HEK293 (cell line): ENCODE measurements at regions not wholly inside any gene's neighbourhood (a gene's known extent, or its start where the extent isn't known, plus 50 kb on each side); places are given as distances from the start of the nearest gene placed in this dataset.

Experiments used
- CTCF ChIA-PET: fragments of 350-600 bp; formaldehyde crosslinking; extraction: SDS; loops from one replicate; lab custom pipeline; 2021; ENCODE audit warnings: antibody characterized with exemption; lab: Yijun Ruan, JAX
- POLR2A ChIA-PET: fragments of 300-600 bp; formaldehyde crosslinking; extraction: SDS; loops from one replicate; lab custom pipeline; 2020; ENCODE audit warnings: antibody characterized with exemption, inconsistent platforms; lab: Yijun Ruan, JAX
- H3K27ac ChIP-seq: fragments of 200-500 bp; sonication (Bioruptor generic); 2 replicates; pipeline ENCODE4 v1.5.1; 2014; ENCODE audit warnings: low read depth, low read length, control low read depth, inconsistent platforms; ENCODE audit errors: extremely low read depth
- H3K36me3 ChIP-seq, 2 experiments: fragments of 200-500 bp in 1 of 2; sonication (Bioruptor generic) in 1 of 2; 1 replicate in 1 of 2; 2 replicates in 1 of 2; pipeline ENCODE4 v1.5.1; 2014 to 2017; ENCODE audit warnings: inconsistent platforms in 2 of 2, low read length in 2 of 2; ENCODE audit not compliant: control insufficient read depth in 2 of 2, insufficient read depth in 1 of 2
- H3K4me1 ChIP-seq: fragments of 200-500 bp; sonication (Bioruptor generic); 2 replicates; pipeline ENCODE4 v1.5.1; 2014; ENCODE audit warnings: mild to moderate bottlenecking, low read length, inconsistent platforms; ENCODE audit not compliant: control insufficient read depth, insufficient read depth
- H3K4me3 ChIP-seq: 2 replicates; pipeline ENCODE4 v1.5.1; 2011; ENCODE audit warnings: low read depth, mild to moderate bottlenecking, control low read depth, low read length, moderate library complexity
- H3K9me3 ChIP-seq: fragments of 200-500 bp; sonication (Bioruptor generic); 2 replicates; pipeline ENCODE4 v1.5.1; 2014; ENCODE audit warnings: low read depth, low read length, inconsistent platforms; ENCODE audit not compliant: control insufficient read depth, insufficient read depth
- BCL11A ChIP-seq: fragments of 450-650 bp; formaldehyde crosslinking; IDR thresholded peaks from 2 replicates; pipeline ENCODE4 v1.5.1; 2016; ENCODE audit warnings: low read depth, missing biosample characterization, missing genetic modification characterization
- GFI1B ChIP-seq: fragments of 450-650 bp; formaldehyde crosslinking; IDR thresholded peaks from 2 replicates; pipeline ENCODE4 v1.5.1; 2016; ENCODE audit warnings: missing biosample characterization, missing genetic modification characterization
- GLI2 ChIP-seq: fragments of 450-650 bp; formaldehyde crosslinking; IDR thresholded peaks from 2 replicates; pipeline ENCODE4; 2017; ENCODE audit warnings: missing biosample characterization, missing genetic modification characterization, low read depth, borderline replicate concordance
- KLF9 ChIP-seq: fragments of 450-650 bp; formaldehyde crosslinking; IDR thresholded peaks from 2 replicates; pipeline ENCODE4 v1.5.1; 2016; ENCODE audit warnings: missing biosample characterization, missing genetic modification characterization, low read depth
- MZF1 ChIP-seq: fragments of 450-650 bp; formaldehyde crosslinking; IDR thresholded peaks from 2 replicates; pipeline ENCODE4 v1.5.1; 2017; ENCODE audit warnings: missing biosample characterization, missing genetic modification characterization, borderline replicate concordance
- PRDM1 ChIP-seq: fragments of 450-650 bp; formaldehyde crosslinking; IDR thresholded peaks from 2 replicates; pipeline ENCODE4; 2016; ENCODE audit warnings: missing biosample characterization, missing genetic modification characterization
- SALL2 ChIP-seq: fragments of 450-650 bp; formaldehyde crosslinking; IDR thresholded peaks from 2 replicates; pipeline ENCODE4 v1.5.0; 2017; ENCODE audit warnings: missing biosample characterization, mild to moderate bottlenecking, missing genetic modification characterization, borderline replicate concordance
- SP2 ChIP-seq: fragments of 450-650 bp; formaldehyde crosslinking; IDR thresholded peaks from 2 replicates; pipeline ENCODE4 v1.5.1; 2016; ENCODE audit warnings: missing biosample characterization, missing genetic modification characterization
- TRIM28 ChIP-seq: IDR thresholded peaks from 2 replicates; pipeline ENCODE4 v1.6.1; 2011; ENCODE audit warnings: low read length, control low read depth, borderline replicate concordance
- WT1 ChIP-seq: fragments of 450-650 bp; formaldehyde crosslinking; IDR thresholded peaks from 2 replicates; pipeline ENCODE4 v1.5.1; 2016; ENCODE audit warnings: missing biosample characterization, missing genetic modification characterization
- ZNF19 ChIP-seq: fragments of 450-650 bp; formaldehyde crosslinking; IDR thresholded peaks from 2 replicates; pipeline ENCODE4; 2016; ENCODE audit warnings: missing biosample characterization, missing genetic modification characterization, low read depth
- ZNF324 ChIP-seq: fragments of 450-650 bp; formaldehyde crosslinking; IDR thresholded peaks from 2 replicates; pipeline ENCODE4 v1.5.1; 2016; ENCODE audit warnings: missing biosample characterization, missing genetic modification characterization
- ZNF473 ChIP-seq: fragments of 450-650 bp; formaldehyde crosslinking; IDR thresholded peaks from 2 replicates; pipeline ENCODE4 v1.5.1; 2017; ENCODE audit warnings: missing biosample characterization, missing genetic modification characterization
- ZNF549 ChIP-seq: fragments of 450-650 bp; IDR thresholded peaks from 2 replicates; pipeline ENCODE4 v1.5.1; 2018; ENCODE audit warnings: missing biosample characterization, missing genetic modification characterization, mild to moderate bottlenecking, inconsistent platforms, moderate library complexity
- ZNF843 ChIP-seq: fragments of 450-650 bp; formaldehyde crosslinking; IDR thresholded peaks from 2 replicates; pipeline ENCODE4 v1.5.1; 2016; ENCODE audit warnings: missing biosample characterization, missing genetic modification characterization
- TF ChIP-seq, protein P1 (sequence below): fragments of 450-650 bp; formaldehyde crosslinking; IDR thresholded peaks from 2 replicates; pipeline ENCODE4 v1.5.1; 2016; ENCODE audit warnings: missing biosample characterization, missing genetic modification characterization
- TF ChIP-seq, protein P2 (sequence below): fragments of 450-650 bp; formaldehyde crosslinking; IDR thresholded peaks from 2 replicates; pipeline ENCODE4 v1.5.1; 2017; ENCODE audit warnings: missing biosample characterization, missing genetic modification characterization
- TF ChIP-seq, protein P3 (sequence below): fragments of 450-650 bp; formaldehyde crosslinking; IDR thresholded peaks from 2 replicates; pipeline ENCODE4 v1.5.1; 2016; ENCODE audit warnings: missing biosample characterization, missing genetic modification characterization, borderline replicate concordance
- TF ChIP-seq, protein P4 (sequence below): fragments of 450-650 bp; formaldehyde crosslinking; IDR thresholded peaks from 2 replicates; pipeline ENCODE4 v1.5.1; 2016; ENCODE audit warnings: missing biosample characterization, missing genetic modification characterization
- TF ChIP-seq, protein P5 (sequence below): fragments of 450-650 bp; formaldehyde crosslinking; IDR thresholded peaks from 2 replicates; pipeline ENCODE4 v1.5.1; 2017; ENCODE audit warnings: missing biosample characterization, missing genetic modification characterization
- TF ChIP-seq, protein P6 (sequence below): sonication (generic); formaldehyde crosslinking; IDR thresholded peaks from 2 replicates; pipeline ENCODE4 v1.8.1; 2022; ENCODE audit warnings: mild to moderate bottlenecking, moderate library complexity, missing genetic modification reagents

DNA sequence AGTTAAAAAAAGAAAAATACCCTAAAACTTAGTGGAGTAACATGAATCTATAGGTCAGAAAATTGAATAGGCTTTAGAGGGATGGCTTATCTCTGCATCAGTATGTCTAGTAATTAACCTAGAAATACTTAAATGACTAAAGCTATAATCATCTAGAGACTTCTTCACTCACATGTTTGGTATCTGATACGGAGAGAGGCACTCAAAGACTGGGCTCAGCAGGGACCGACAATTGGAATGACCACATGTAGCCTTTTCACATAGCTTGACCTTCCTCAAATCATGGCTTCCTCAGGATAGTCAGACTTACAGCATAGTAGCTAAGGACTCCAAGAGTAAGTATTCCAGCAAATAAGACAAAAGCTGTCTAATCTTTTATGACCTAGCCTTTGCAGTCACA is 105.3 kb upstream of the RORB start (continued):
- TF ChIP-seq, protein P1, sequence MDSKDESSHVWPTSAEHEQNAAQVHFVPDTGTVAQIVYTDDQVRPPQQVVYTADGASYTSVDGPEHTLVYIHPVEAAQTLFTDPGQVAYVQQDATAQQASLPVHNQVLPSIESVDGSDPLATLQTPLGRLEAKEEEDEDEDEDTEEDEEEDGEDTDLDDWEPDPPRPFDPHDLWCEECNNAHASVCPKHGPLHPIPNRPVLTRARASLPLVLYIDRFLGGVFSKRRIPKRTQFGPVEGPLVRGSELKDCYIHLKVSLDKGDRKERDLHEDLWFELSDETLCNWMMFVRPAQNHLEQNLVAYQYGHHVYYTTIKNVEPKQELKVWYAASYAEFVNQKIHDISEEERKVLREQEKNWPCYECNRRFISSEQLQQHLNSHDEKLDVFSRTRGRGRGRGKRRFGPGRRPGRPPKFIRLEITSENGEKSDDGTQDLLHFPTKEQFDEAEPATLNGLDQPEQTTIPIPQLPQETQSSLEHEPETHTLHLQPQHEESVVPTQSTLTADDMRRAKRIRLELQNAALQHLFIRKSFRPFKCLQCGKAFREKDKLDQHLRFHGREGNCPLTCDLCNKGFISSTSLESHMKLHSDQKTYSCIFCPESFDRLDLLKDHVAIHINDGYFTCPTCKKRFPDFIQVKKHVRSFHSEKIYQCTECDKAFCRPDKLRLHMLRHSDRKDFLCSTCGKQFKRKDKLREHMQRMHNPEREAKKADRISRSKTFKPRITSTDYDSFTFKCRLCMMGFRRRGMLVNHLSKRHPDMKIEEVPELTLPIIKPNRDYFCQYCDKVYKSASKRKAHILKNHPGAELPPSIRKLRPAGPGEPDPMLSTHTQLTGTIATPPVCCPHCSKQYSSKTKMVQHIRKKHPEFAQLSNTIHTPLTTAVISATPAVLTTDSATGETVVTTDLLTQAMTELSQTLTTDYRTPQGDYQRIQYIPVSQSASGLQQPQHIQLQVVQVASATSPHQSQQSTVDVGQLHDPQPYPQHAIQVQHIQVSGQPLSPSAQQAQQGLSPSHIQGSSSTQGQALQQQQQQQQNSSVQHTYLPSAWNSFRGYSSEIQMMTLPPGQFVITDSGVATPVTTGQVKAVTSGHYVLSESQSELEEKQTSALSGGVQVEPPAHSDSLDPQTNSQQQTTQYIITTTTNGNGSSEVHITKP (tag by site-specific recombination) = no peak
- TF ChIP-seq, protein P2, sequence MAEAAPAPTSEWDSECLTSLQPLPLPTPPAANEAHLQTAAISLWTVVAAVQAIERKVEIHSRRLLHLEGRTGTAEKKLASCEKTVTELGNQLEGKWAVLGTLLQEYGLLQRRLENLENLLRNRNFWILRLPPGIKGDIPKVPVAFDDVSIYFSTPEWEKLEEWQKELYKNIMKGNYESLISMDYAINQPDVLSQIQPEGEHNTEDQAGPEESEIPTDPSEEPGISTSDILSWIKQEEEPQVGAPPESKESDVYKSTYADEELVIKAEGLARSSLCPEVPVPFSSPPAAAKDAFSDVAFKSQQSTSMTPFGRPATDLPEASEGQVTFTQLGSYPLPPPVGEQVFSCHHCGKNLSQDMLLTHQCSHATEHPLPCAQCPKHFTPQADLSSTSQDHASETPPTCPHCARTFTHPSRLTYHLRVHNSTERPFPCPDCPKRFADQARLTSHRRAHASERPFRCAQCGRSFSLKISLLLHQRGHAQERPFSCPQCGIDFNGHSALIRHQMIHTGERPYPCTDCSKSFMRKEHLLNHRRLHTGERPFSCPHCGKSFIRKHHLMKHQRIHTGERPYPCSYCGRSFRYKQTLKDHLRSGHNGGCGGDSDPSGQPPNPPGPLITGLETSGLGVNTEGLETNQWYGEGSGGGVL (tag by site-specific recombination) = no peak
- no peak for TF ChIP-seq ZNF19 (tag by site-specific recombination)
- no peak for TF ChIP-seq ZNF549 (tag by site-specific recombination)
- no peak for TF ChIP-seq SP2

DNA sequence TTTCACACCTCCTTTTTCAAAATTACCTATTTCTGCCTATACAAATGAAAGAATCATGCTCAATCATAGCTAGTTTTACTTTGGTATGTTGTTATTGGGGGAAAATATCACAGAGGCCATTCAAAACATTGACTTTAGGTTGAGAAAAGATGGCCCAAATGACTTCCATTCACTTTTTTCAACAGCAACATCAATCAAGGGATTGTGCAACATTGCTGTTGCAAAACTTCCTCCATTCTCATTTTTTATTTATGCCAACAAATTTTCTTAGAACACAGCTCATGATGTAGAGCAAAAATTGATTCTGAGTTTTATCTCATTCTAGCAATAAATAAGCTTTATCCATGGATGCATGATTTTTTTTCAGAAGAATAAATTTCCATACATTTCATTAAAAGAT is 93.6 kb upstream of the RORB start:
- ChIA-PET POLR2A (no interaction called here), CTCF (interaction anchor here (0.6 kb wide), 1 partner anchor 773 kb away, joined by 3 read pairs; no protein-coding TSS in a partner anchor)
- Histone ChIP-seq H3K9me3 (no peaks in the 10 kb centered on the region), H3K36me3 (no peaks in the 10 kb centered on the region), H3K27ac (no peak overlapping the region), H3K4me1 (no peaks in the 10 kb centered on the region), H3K4me3 (no peak overlapping the region)
- TF ChIP-seq BCL11A (tag by site-specific recombination) (no peak), GLI2 (no peak), TRIM28 (no peak), ZNF843 (tag by site-specific recombination) (no peak), GFI1B (no peak), KLF9 (no peak), PRDM1 (no peak), WT1 (tag by site-specific recombination) (no peak), MZF1 (tag by site-specific recombination) (no peak), ZNF324 (tag by site-specific recombination) (no peak), SALL2 (tag by site-specific recombination) (no peak), ZNF473 (no peak)
- TF ChIP-seq, protein P3, sequence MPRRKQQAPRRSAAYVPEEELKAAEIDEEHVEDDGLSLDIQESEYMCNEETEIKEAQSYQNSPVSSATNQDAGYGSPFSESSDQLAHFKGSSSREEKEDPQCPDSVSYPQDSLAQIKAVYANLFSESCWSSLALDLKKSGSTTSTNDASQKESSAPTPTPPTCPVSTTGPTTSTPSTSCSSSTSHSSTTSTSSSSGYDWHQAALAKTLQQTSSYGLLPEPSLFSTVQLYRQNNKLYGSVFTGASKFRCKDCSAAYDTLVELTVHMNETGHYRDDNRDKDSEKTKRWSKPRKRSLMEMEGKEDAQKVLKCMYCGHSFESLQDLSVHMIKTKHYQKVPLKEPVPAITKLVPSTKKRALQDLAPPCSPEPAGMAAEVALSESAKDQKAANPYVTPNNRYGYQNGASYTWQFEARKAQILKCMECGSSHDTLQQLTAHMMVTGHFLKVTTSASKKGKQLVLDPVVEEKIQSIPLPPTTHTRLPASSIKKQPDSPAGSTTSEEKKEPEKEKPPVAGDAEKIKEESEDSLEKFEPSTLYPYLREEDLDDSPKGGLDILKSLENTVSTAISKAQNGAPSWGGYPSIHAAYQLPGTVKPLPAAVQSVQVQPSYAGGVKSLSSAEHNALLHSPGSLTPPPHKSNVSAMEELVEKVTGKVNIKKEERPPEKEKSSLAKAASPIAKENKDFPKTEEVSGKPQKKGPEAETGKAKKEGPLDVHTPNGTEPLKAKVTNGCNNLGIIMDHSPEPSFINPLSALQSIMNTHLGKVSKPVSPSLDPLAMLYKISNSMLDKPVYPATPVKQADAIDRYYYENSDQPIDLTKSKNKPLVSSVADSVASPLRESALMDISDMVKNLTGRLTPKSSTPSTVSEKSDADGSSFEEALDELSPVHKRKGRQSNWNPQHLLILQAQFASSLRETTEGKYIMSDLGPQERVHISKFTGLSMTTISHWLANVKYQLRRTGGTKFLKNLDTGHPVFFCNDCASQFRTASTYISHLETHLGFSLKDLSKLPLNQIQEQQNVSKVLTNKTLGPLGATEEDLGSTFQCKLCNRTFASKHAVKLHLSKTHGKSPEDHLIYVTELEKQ (tag by site-specific recombination) = no peak
- TF ChIP-seq, protein P4, sequence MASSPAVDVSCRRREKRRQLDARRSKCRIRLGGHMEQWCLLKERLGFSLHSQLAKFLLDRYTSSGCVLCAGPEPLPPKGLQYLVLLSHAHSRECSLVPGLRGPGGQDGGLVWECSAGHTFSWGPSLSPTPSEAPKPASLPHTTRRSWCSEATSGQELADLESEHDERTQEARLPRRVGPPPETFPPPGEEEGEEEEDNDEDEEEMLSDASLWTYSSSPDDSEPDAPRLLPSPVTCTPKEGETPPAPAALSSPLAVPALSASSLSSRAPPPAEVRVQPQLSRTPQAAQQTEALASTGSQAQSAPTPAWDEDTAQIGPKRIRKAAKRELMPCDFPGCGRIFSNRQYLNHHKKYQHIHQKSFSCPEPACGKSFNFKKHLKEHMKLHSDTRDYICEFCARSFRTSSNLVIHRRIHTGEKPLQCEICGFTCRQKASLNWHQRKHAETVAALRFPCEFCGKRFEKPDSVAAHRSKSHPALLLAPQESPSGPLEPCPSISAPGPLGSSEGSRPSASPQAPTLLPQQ (tag by site-specific recombination) = no peak
- TF ChIP-seq, protein P5, sequence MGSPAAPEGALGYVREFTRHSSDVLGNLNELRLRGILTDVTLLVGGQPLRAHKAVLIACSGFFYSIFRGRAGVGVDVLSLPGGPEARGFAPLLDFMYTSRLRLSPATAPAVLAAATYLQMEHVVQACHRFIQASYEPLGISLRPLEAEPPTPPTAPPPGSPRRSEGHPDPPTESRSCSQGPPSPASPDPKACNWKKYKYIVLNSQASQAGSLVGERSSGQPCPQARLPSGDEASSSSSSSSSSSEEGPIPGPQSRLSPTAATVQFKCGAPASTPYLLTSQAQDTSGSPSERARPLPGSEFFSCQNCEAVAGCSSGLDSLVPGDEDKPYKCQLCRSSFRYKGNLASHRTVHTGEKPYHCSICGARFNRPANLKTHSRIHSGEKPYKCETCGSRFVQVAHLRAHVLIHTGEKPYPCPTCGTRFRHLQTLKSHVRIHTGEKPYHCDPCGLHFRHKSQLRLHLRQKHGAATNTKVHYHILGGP (tag by site-specific recombination) = no peak
- TF ChIP-seq, protein P6, sequence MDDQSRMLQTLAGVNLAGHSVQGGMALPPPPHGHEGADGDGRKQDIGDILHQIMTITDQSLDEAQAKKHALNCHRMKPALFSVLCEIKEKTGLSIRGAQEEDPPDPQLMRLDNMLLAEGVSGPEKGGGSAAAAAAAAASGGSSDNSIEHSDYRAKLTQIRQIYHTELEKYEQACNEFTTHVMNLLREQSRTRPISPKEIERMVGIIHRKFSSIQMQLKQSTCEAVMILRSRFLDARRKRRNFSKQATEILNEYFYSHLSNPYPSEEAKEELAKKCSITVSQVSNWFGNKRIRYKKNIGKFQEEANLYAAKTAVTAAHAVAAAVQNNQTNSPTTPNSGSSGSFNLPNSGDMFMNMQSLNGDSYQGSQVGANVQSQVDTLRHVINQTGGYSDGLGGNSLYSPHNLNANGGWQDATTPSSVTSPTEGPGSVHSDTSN (CRISPR knock-in tag) = no peak
